H1 (cell line): ENCODE measurements at regions not wholly inside any gene's neighbourhood (a gene's known extent, or its start where the extent isn't known, plus 50 kb on each side); places are given as distances from the start of the nearest gene placed in this dataset.

ENCODE experiments used
- CTCF ChIA-PET: fragments of 300-600 bp; sonication (Branson Sonifier 250); formaldehyde crosslinking; loops from one replicate; lab custom pipeline; 2021; ENCODE audit not compliant: partially characterized antibody; lab: Charles Lee
- POLR2A ChIA-PET: fragments of 300-600 bp; sonication (Branson Sonifier 250); formaldehyde crosslinking; loops from one replicate; lab custom pipeline; 2021; ENCODE audit warnings: inconsistent platforms; ENCODE audit not compliant: partially characterized antibody; lab: Charles Lee
- DNase-seq, 2 experiments: peaks; one replicate each; pipeline versions ENCODE4 v3.0.0 to v3.0.0-alpha.2; 2010 to 2022; ENCODE audit warnings: low spot score in 2 of 2, low read depth in 1 of 2, mixed read lengths in 1 of 2
- FAIRE-seq: peaks from 2 replicates; lab custom pipeline; 2011; peaks lifted over from hg19 to GRCh38; lab: Jason Lieb, UNC
- H2AFZ ChIP-seq: 2 replicates; pipeline ENCODE4 v1.8.1; 2012; ENCODE audit warnings: low read length, inconsistent platforms
- H2AK5ac ChIP-seq: 2 replicates; pipeline ENCODE4 v1.6.1; 2013; ENCODE audit warnings: low read depth, low read length
- H2BK120ac ChIP-seq: replicated peaks from 2 replicates; pipeline ENCODE3; 2013; ENCODE audit warnings: low read depth, low read length, inconsistent platforms
- H2BK12ac ChIP-seq: 2 replicates; pipeline ENCODE4 v1.6.1; 2013; ENCODE audit warnings: low read depth, low read length
- H2BK15ac ChIP-seq: 2 replicates; pipeline ENCODE4 v1.6.1; 2013; ENCODE audit warnings: low read length
- H2BK20ac ChIP-seq: 2 replicates; pipeline ENCODE4 v1.6.1; 2013; ENCODE audit warnings: low read length
- H2BK5ac ChIP-seq: 2 replicates; pipeline ENCODE4 v1.6.1; 2013; ENCODE audit warnings: low read depth, low read length
- H3K14ac ChIP-seq: 2 replicates; pipeline ENCODE4 v1.6.1; 2013; ENCODE audit warnings: inconsistent platforms; ENCODE audit not compliant: insufficient read length
- H3K18ac ChIP-seq: 2 replicates; pipeline ENCODE4 v1.6.1; 2013; ENCODE audit warnings: low read length; ENCODE audit errors: extremely low read depth
- H3K23ac ChIP-seq: 2 replicates; pipeline ENCODE4 v1.6.1; 2013; ENCODE audit warnings: inconsistent platforms; ENCODE audit not compliant: insufficient read length
- H3K23me2 ChIP-seq: 2 replicates; pipeline ENCODE4 v1.6.1; 2013; ENCODE audit warnings: low read depth, low read length
- H3K27ac ChIP-seq: 2 replicates; pipeline ENCODE4 v1.6.1; 2011; ENCODE audit warnings: low read depth, low read length, inconsistent platforms
- H3K27me3 ChIP-seq, 4 experiments: replicated peaks in 1 of 4; 1 replicate in 1 of 4; 2 replicates in 3 of 4; pipeline versions ENCODE4 v1.6.1 to v1.8.1; 2011 to 2013; ENCODE audit warnings: low read length in 3 of 4, mild to moderate bottlenecking in 3 of 4, inconsistent platforms in 2 of 4, mixed read lengths in 2 of 4, moderate library complexity in 1 of 4; ENCODE audit not compliant: control insufficient read depth in 3 of 4, insufficient read depth in 3 of 4; ENCODE audit errors: extremely low read depth in 1 of 4
- H3K36me3 ChIP-seq, 4 experiments: 2 replicates each; pipeline versions ENCODE4 v1.6.1 to v1.8.1; 2011 to 2013; ENCODE audit warnings: mild to moderate bottlenecking in 4 of 4, low read length in 3 of 4, moderate library complexity in 2 of 4, control low read depth in 1 of 4, inconsistent platforms in 1 of 4; ENCODE audit not compliant: insufficient read depth in 4 of 4, control insufficient read depth in 2 of 4
- H3K4ac ChIP-seq: replicated peaks from 2 replicates; pipeline ENCODE3; 2013; ENCODE audit warnings: low read length, low read depth, mixed read lengths, inconsistent platforms; ENCODE audit not compliant: insufficient read length
- H3K4me1 ChIP-seq, 4 experiments: replicated peaks in 1 of 4; 1 replicate in 1 of 4; 2 replicates in 3 of 4; pipeline versions ENCODE4 v1.6.1 to v1.8.1; 2011 to 2013; ENCODE audit warnings: low read length in 3 of 4, inconsistent platforms in 2 of 4, mixed read lengths in 1 of 4; ENCODE audit not compliant: insufficient read depth in 4 of 4, control insufficient read depth in 3 of 4
- H3K4me2 ChIP-seq, 2 experiments: 2 replicates each; pipeline versions ENCODE4 v1.6.1 to v1.8.1; 2011 to 2013; ENCODE audit warnings: low read depth in 2 of 2, low read length in 2 of 2, control low read depth in 1 of 2, inconsistent platforms in 1 of 2, mild to moderate bottlenecking in 1 of 2; ENCODE audit not compliant: insufficient read depth in 1 of 2
- H3K4me3 ChIP-seq, 4 experiments: fragments of 200-600, 300-600 bp in 1 of 4; sonication (generic), shearing (Covaris generic), sonication (Bioruptor Twin) in 1 of 4; 2 replicates each; pipeline versions ENCODE4 v1.5.1 to v1.8.1; 2011 to 2016; ENCODE audit warnings: low read length in 4 of 4, low read depth in 3 of 4, control low read depth in 2 of 4, inconsistent platforms in 2 of 4, mild to moderate bottlenecking in 2 of 4, mixed read lengths in 1 of 4, moderate library complexity in 1 of 4; ENCODE audit not compliant: insufficient read depth in 2 of 4; ENCODE audit errors: extremely low read depth in 1 of 4
- H3K56ac ChIP-seq: replicated peaks from 2 replicates; pipeline ENCODE3; 2013; ENCODE audit warnings: low read depth, mild to moderate bottlenecking, mixed read lengths, low read length, inconsistent platforms; ENCODE audit not compliant: insufficient read length
- H3K79me1 ChIP-seq: 2 replicates; pipeline ENCODE4 v1.6.1; 2013; ENCODE audit warnings: low read depth, low read length, control low read depth
- H3K79me2 ChIP-seq, 2 experiments: 2 replicates each; pipeline versions ENCODE4 v1.6.1 to v1.8.1; 2012 to 2013; ENCODE audit warnings: low read length in 2 of 2, mild to moderate bottlenecking in 2 of 2, inconsistent platforms in 1 of 2; ENCODE audit not compliant: insufficient read depth in 2 of 2, control insufficient read depth in 1 of 2
- H3K9ac ChIP-seq, 4 experiments: replicated peaks in 1 of 4; 1 replicate in 1 of 4; 2 replicates in 3 of 4; pipeline versions ENCODE4 v1.6.1 to v1.8.1; 2011 to 2013; ENCODE audit warnings: low read depth in 3 of 4, low read length in 3 of 4, control low read depth in 2 of 4, mild to moderate bottlenecking in 2 of 4, moderate library complexity in 2 of 4, inconsistent platforms in 1 of 4; ENCODE audit errors: extremely low read depth in 1 of 4
- H3K9me3 ChIP-seq, 2 experiments: 2 replicates each; pipeline versions ENCODE4 v1.6.1 to v1.8.1; 2012 to 2013; ENCODE audit warnings: mild to moderate bottlenecking in 2 of 2, moderate library complexity in 2 of 2, control low read depth in 1 of 2, inconsistent platforms in 1 of 2, low read depth in 1 of 2, low read length in 1 of 2, mixed read lengths in 1 of 2; ENCODE audit not compliant: insufficient read depth in 2 of 2
- H4K20me1 ChIP-seq, 2 experiments: replicated peaks in 1 of 2; 2 replicates each; pipeline versions ENCODE3 to v1.8.1; 2011 to 2013; ENCODE audit warnings: inconsistent platforms in 2 of 2, low read length in 2 of 2, mild to moderate bottlenecking in 1 of 2; ENCODE audit not compliant: insufficient read depth in 2 of 2, control insufficient read depth in 1 of 2
- H4K5ac ChIP-seq: 2 replicates; pipeline ENCODE4 v1.6.1; 2013; ENCODE audit warnings: low read length, low read depth, mixed read lengths, inconsistent platforms; ENCODE audit not compliant: insufficient read length
- H4K8ac ChIP-seq: 2 replicates; pipeline ENCODE4 v1.8.0; 2013; ENCODE audit warnings: mild to moderate bottlenecking, moderate library complexity, low read length, inconsistent platforms; ENCODE audit not compliant: insufficient read depth; ENCODE audit errors: extremely low read depth
- H4K91ac ChIP-seq: replicated peaks from 2 replicates; pipeline ENCODE3; 2013; ENCODE audit warnings: low read length, mixed read lengths, inconsistent platforms; ENCODE audit not compliant: insufficient read length
- ATF2 ChIP-seq: IDR thresholded peaks from 2 replicates; pipeline ENCODE4 v1.6.1; 2012; ENCODE audit warnings: low read length, inconsistent platforms
- ATF3 ChIP-seq: IDR thresholded peaks from 2 replicates; pipeline ENCODE4 v1.6.1; 2011; ENCODE audit warnings: low read depth, mild to moderate bottlenecking, low read length; ENCODE audit not compliant: insufficient read depth
- BRCA1 ChIP-seq: IDR thresholded peaks from 2 replicates; pipeline ENCODE4 v1.6.1; 2012; ENCODE audit warnings: low read depth, low read length, improper control_type of control experiment
- CREB1 ChIP-seq: IDR thresholded peaks from 2 replicates; pipeline ENCODE4 v1.6.1; 2012; ENCODE audit warnings: inconsistent platforms
- GTF2F1 ChIP-seq: IDR thresholded peaks from 2 replicates; pipeline ENCODE4 v1.6.1; 2012; ENCODE audit warnings: low read depth, low read length, improper control_type of control experiment, borderline replicate concordance
- HDAC2 ChIP-seq, 2 experiments: fragments of 300-600 bp in 1 of 2; sonication (generic) in 1 of 2; IDR thresholded peaks; 2 replicates each; pipeline ENCODE4 v1.6.1; 2011 to 2012; ENCODE audit warnings: low read depth in 2 of 2, low read length in 2 of 2, mild to moderate bottlenecking in 2 of 2, moderate library complexity in 2 of 2, borderline replicate concordance in 1 of 2, inconsistent platforms in 1 of 2
- JUND ChIP-seq: IDR thresholded peaks from 2 replicates; pipeline ENCODE4 v1.6.1; 2011; ENCODE audit warnings: mild to moderate bottlenecking, improper control_type of control experiment, low read length
- POLR2A ChIP-seq, 2 experiments: IDR thresholded peaks; 1 replicate in 1 of 2; 2 replicates in 1 of 2; pipeline ENCODE4 v1.6.1; 2011; ENCODE audit warnings: low read depth in 2 of 2, low read length in 2 of 2, mild to moderate bottlenecking in 2 of 2; ENCODE audit errors: control extremely low read depth in 1 of 2
- POU5F1 ChIP-seq: IDR thresholded peaks from 2 replicates; pipeline ENCODE4 v1.6.1; 2011; ENCODE audit warnings: low read depth, mild to moderate bottlenecking, low read length, moderate library complexity
- RNF2 ChIP-seq: fragments of 200-900, 300-1000 bp; sonication (generic); IDR thresholded peaks from 2 replicates; pipeline ENCODE4 v1.7.1; 2016; ENCODE audit warnings: borderline replicate concordance, low read depth, mild to moderate bottlenecking, antibody characterized with exemption, low read length; ENCODE audit not compliant: poor library complexity, severe bottlenecking; ENCODE audit errors: missing control alignments
- SIX5 ChIP-seq: IDR thresholded peaks from 2 replicates; pipeline ENCODE4 v1.6.1; 2011; ENCODE audit warnings: mild to moderate bottlenecking, low read depth, low read length
- TAF1 ChIP-seq: IDR thresholded peaks from 2 replicates; pipeline ENCODE4 v1.6.1; 2011; ENCODE audit warnings: mild to moderate bottlenecking, low read depth, low read length
- TEAD4 ChIP-seq: IDR thresholded peaks from 2 replicates; pipeline ENCODE4 v1.6.1; 2012; ENCODE audit warnings: low read depth, low read length, inconsistent platforms, mixed read lengths
- WGBS, 2 experiments: shearing (Covaris generic) in 1 of 2; methylation state at CpG; one replicate each; pipeline versions ENCODE4 v1.1.6 to v1.1.7; 2013 to 2015; ENCODE audit warnings: low lambda C conversion rate in 2 of 2, mixed read lengths in 2 of 2, inconsistent platforms in 1 of 2, low coverage in 1 of 2, missing lambda C conversion rate in 1 of 2; ENCODE audit not compliant: insufficient replicate concordance in 2 of 2, insufficient coverage in 1 of 2, insufficient read length in 1 of 2; ENCODE audit errors: extremely low coverage in 1 of 2, missing lambda C conversion rate in 1 of 2; 5-methylcytosine and 5-hydroxymethylcytosine counted together

GRCh38 chr17:11109106-11109505, 131.9 kb upstream of the SHISA6 start:
- Histone ChIP-seq H3K4me3 (no peak overlapping the region), H4K8ac (no peak overlapping the region), H3K23ac (no peak overlapping the region), H2AFZ (no peak overlapping the region), H3K27me3 (no peaks in the 10 kb centered on the region), H3K36me3 (no peaks in the 10 kb centered on the region), H3K9ac (no peak overlapping the region), H2BK5ac (no peak overlapping the region), H4K91ac (no peak overlapping the region), H2BK15ac (no peak overlapping the region), H4K5ac (no peak overlapping the region), H3K14ac (no peak overlapping the region), H3K27ac (no peak overlapping the region), H4K20me1 (no peaks in the 10 kb centered on the region), H2BK12ac (no peak overlapping the region), H3K9me3 (no peaks in the 10 kb centered on the region), H2BK120ac (no peak overlapping the region), H3K56ac (no peak overlapping the region), H3K23me2 (no peaks in the 10 kb centered on the region), H3K4me2 (no peak overlapping the region), H2AK5ac (no peak overlapping the region), H2BK20ac (no peak overlapping the region), H3K4me1 (no peaks in the 10 kb centered on the region), H3K79me1 (no peaks in the 10 kb centered on the region), H3K79me2 (no peaks in the 10 kb centered on the region), H3K4ac (no peak overlapping the region), H3K18ac (no peak overlapping the region)
- FAIRE-seq = no peak
- no peak for DNase-seq
- 75% methylated on average over 4 of the region's 4 CpGs; no CpG with 5 or more reads in 1 of the 2 experiments for WGBS, 2 experiments
- CTCF ChIA-PET = interaction anchor here (0.6 to 1.5 kb wide), 3 partner anchors 9 to 296 kb away, joined by 3 to 6 read pairs (median 4); no protein-coding TSS in a partner anchor
- POLR2A ChIA-PET = no interaction called here
- TF ChIP-seq POU5F1 (no peak), BRCA1 (no peak), POLR2A (IDR thresholded peaks at IDR 0.05; ENCODE audit: control extremely low read depth in 1 of 2, low read depth in 2 of 2, low read length in 2 of 2) (no peak), ATF3 (no peak), TEAD4 (no peak), RNF2 (no peak), SIX5 (no peak), CREB1 (no peak), TAF1 (no peak), GTF2F1 (no peak), ATF2 (no peak), HDAC2 (IDR thresholded peaks at IDR 0.05; ENCODE audit: borderline replicate concordance in 1 of 2, low read depth in 2 of 2, low read length in 2 of 2) (no peak), JUND (no peak)
